ENCODE measurements at regions not wholly inside any gene's neighbourhood (a gene's known extent, or its start where the extent isn't known, plus 50 kb on each side); places are given as distances from the start of the nearest gene placed in this dataset.

- Histone ChIP-seq H4K5ac (ENCODE audit: insufficient read length, low read depth, low read length) (no peak overlapping the region), H3K56ac (ENCODE audit: insufficient read length, low read depth, low read length) (no peak overlapping the region), H3K4me1 (ENCODE audit: insufficient read depth, low read length) (peaks cover under 1% of the 10 kb centered on the region; the same call in 1 of the 2 replicates), H4K8ac (replicated peaks; ENCODE audit: insufficient read length, low read depth, low read length) (no peak overlapping the region), H3K23ac (ENCODE audit: insufficient read length, low read depth, low read length) (no peak overlapping the region), H2AK5ac (ENCODE audit: insufficient read length, low read length) (no peak overlapping the region), H3T11ph (ENCODE audit: low read length) (no peak overlapping the region), H4K20me1 (ENCODE audit: control insufficient read depth, insufficient read depth, insufficient read length) (no peaks in the 10 kb centered on the region), H2BK5ac (ENCODE audit: insufficient read length, low read length) (no peak overlapping the region), H3K27me3 (ENCODE audit: insufficient read depth, low read length) (no peaks in the 10 kb centered on the region), H3K27ac (ENCODE audit: insufficient read length, low read depth, low read length) (no peak overlapping the region), H2BK15ac (ENCODE audit: low read depth, low read length) (no peak overlapping the region), H2BK120ac (ENCODE audit: low read depth, low read length, poor library complexity, severe bottlenecking) (no peak overlapping the region), H3K23me2 (ENCODE audit: insufficient read length, low read depth, low read length, poor library complexity, severe bottlenecking) (no peaks in the 10 kb centered on the region), H2BK20ac (ENCODE audit: low read depth, low read length, poor library complexity, severe bottlenecking) (no peak overlapping the region), H3K14ac (ENCODE audit: insufficient read depth, low read length) (no peak overlapping the region), H3K79me1 (ENCODE audit: insufficient read depth, low read depth, low read length, poor library complexity, severe bottlenecking) (no peaks in the 10 kb centered on the region), H3K4ac (ENCODE audit: low read depth, low read length) (no peak overlapping the region), H3K4me2 (ENCODE audit: insufficient read depth, insufficient read length, low read length) (no peak overlapping the region), H3K79me2 (ENCODE audit: insufficient read depth, low read length) (no peaks in the 10 kb centered on the region), H4K91ac (ENCODE audit: insufficient read length, low read depth, low read length) (no peak overlapping the region), H2BK12ac (ENCODE audit: insufficient read length, low read depth, low read length) (no peak overlapping the region), H2AFZ (ENCODE audit: low read length) (no peak overlapping the region), H3K18ac (ENCODE audit: insufficient read length, low read depth, low read length) (no peak overlapping the region), H3K9me3 (ENCODE audit: control insufficient read depth, low read depth, low read length) (no peaks in the 10 kb centered on the region), H3K9ac (ENCODE audit: extremely low read depth, insufficient read length, low read length) (no peak overlapping the region)
- no peak for DNase-seq
- WGBS (ENCODE audit: extremely low coverage, insufficient read length, low lambda C conversion rate) = no CpG with 5 or more reads among the region's 2 CpGs
- H3K4me3 Mint-ChIP-seq = no peak overlapping the region
- H3K36me3 Mint-ChIP-seq (ENCODE audit: insufficient read depth in 1 of 3, low read depth in 3 of 3) = no peaks in the 10 kb centered on the region; a peak in 1 of 7 replicates
- no peaks in the 10 kb centered on the region for H3K9me3 Mint-ChIP-seq
- H3K4me1 Mint-ChIP-seq = peaks cover 32 to 40% of the 10 kb centered on the region in 2 experiments
- H3K27me3 Mint-ChIP-seq (ENCODE audit: low read depth) = no peaks in the 10 kb centered on the region
- no peak overlapping the region; a peak in 2 of 7 replicates for H3K27ac Mint-ChIP-seq
- TF ChIP-seq CTCF (conservative IDR thresholded peaks at IDR 0.05) = no peak
Measured at GRCh38 chr1:106751002-106751401, 305.5 kb upstream of the PRMT6 start.

Data from H9 (cell line).